Psoas muscle (tissue), 7 donors: ENCODE measurements at regions not wholly inside any gene's neighbourhood (a gene's known extent, or its start where the extent isn't known, plus 50 kb on each side); places are given as distances from the start of the nearest gene placed in this dataset.

Experiments used
- ATAC-seq, 4 donors: fragments of 200-7000 bp; cut with Tn5 transposase; one replicate each; pipeline ENCODE4 v1.9.1; 2020; ENCODE audit warnings: moderate library complexity in 3 of 4, mild to moderate bottlenecking in 2 of 4
- DNase-seq, 2 donors: peaks; one replicate each; pipeline ENCODE4 v3.0.0-alpha.2; 2020
- H3K27ac ChIP-seq: fragments of 200-600 bp; one replicate; pipeline ENCODE4 v1.8.0; 2022
- H3K27me3 ChIP-seq, 3 donors: fragments of 200-600 bp in 1 of 3; one replicate each; pipeline versions ENCODE4 v1.6.1 to v1.8.0; 2013 to 2022; ENCODE audit warnings: low read length in 2 of 3, mild to moderate bottlenecking in 2 of 3, moderate library complexity in 1 of 3; ENCODE audit not compliant: insufficient read depth in 3 of 3
- H3K36me3 ChIP-seq, 2 donors: fragments of 200-600 bp in 1 of 2; one replicate each; pipeline versions ENCODE4 v1.6.1 to v1.8.0; 2013 to 2022; ENCODE audit warnings: low read depth in 1 of 2, mild to moderate bottlenecking in 1 of 2, moderate library complexity in 1 of 2; ENCODE audit not compliant: insufficient read depth in 1 of 2
- H3K4me1 ChIP-seq: fragments of 200-600 bp; one replicate; pipeline ENCODE4 v1.8.0; 2022
- H3K4me3 ChIP-seq: fragments of 200-600 bp; one replicate; pipeline ENCODE4 v1.8.0; 2022; ENCODE audit warnings: mild to moderate bottlenecking
- H3K9me3 ChIP-seq: fragments of 200-600 bp; one replicate; pipeline ENCODE4 v1.8.0; 2022
- WGBS, 3 donors: extraction: QIAGEN DNeasy Blood & Tissue Kit; methylation state at CpG; one replicate each; pipeline versions ENCODE4 v1.1.6 to v1.1.7; 2013; 5-methylcytosine and 5-hydroxymethylcytosine counted together
- intact Hi-C, 2 donors: fragments of 100-400 bp; cut with DNase I; formaldehyde crosslinking; loops; one replicate each; pipeline versions ENCODE4 v1.11.0 to v1.14.2; 2022
- TF ChIP-seq, protein P1 (sequence below): fragments of 200-600 bp; IDR thresholded peaks from one replicate; pipeline ENCODE4 v1.8.0; 2022; ENCODE audit warnings: antibody characterized with exemption
- donor health status: healthy with polysubstance abuse.
- donor health status: DM: no; HTN: no; CAD: no; lungs with moderate emphysema.
- donor health status: Bipolar disorder and iron deficiency.
- donor health status: healthy.
- donor health status: DM: yes; HTN: yes; CAD: no.
- donor health status: DM: no; HTN: no; CAD: no.
- donor health status: DM: yes; HTN: yes; CAD: no.

- intact Hi-C loops = no loop called here
- Histone ChIP-seq H3K36me3 (no peaks in the 10 kb centered on the region), H3K4me3 (no peak overlapping the region), H3K27ac (no peak overlapping the region), H3K9me3 (no peaks in the 10 kb centered on the region), H3K27me3 (peaks cover 0 to 2% (median 0%) of the 10 kb centered on the region in 3 donors), H3K4me1 (no peaks in the 10 kb centered on the region)
- WGBS, 3 donors = 90 to 91% (median 91%) methylated on average over 2 of the region's 2 CpGs
- DNase-seq (no peak), ATAC-seq (no peak)
- TF ChIP-seq, protein P1, sequence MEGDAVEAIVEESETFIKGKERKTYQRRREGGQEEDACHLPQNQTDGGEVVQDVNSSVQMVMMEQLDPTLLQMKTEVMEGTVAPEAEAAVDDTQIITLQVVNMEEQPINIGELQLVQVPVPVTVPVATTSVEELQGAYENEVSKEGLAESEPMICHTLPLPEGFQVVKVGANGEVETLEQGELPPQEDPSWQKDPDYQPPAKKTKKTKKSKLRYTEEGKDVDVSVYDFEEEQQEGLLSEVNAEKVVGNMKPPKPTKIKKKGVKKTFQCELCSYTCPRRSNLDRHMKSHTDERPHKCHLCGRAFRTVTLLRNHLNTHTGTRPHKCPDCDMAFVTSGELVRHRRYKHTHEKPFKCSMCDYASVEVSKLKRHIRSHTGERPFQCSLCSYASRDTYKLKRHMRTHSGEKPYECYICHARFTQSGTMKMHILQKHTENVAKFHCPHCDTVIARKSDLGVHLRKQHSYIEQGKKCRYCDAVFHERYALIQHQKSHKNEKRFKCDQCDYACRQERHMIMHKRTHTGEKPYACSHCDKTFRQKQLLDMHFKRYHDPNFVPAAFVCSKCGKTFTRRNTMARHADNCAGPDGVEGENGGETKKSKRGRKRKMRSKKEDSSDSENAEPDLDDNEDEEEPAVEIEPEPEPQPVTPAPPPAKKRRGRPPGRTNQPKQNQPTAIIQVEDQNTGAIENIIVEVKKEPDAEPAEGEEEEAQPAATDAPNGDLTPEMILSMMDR = no peak
These were observed 198.6 kb upstream of the CAMK1G start for GRCh38 chr1:209384710-209385550.

- intact Hi-C loops = no loop called here
- Histone ChIP-seq H3K36me3 (no peaks in the 10 kb centered on the region), H3K27ac (no peak overlapping the region), H3K4me1 (no peaks in the 10 kb centered on the region), H3K4me3 (no peak overlapping the region), H3K9me3 (no peaks in the 10 kb centered on the region), H3K27me3 (peaks cover 0 to 1% (median 0%) of the 10 kb centered on the region in 3 donors)
- TF ChIP-seq, protein P1 = no peak
- no peak for DNase-seq
- 76 to 90% (median 78%) methylated on average over 2 of the region's 2 CpGs for WGBS, 3 donors
- ATAC-seq = no peak
These were observed 197.4 kb upstream of the CAMK1G start for GRCh38 chr1:209386156-209386555.

GRCh38 chr1:209387271-209387968, 196.1 kb upstream of the CAMK1G start:
- DNase-seq = no peak
- TF ChIP-seq, protein P1 = no peak
- 84 to 91% (median 90%) methylated on average over 5 of the region's 5 CpGs for WGBS, 3 donors
- Histone ChIP-seq H3K36me3 (no peaks in the 10 kb centered on the region), H3K27me3 (no peaks in the 10 kb centered on the region), H3K27ac (no peak overlapping the region), H3K4me3 (no peak overlapping the region), H3K9me3 (no peaks in the 10 kb centered on the region), H3K4me1 (no peaks in the 10 kb centered on the region)
- no peak for ATAC-seq
- intact Hi-C loops = no loop called here

DNA sequence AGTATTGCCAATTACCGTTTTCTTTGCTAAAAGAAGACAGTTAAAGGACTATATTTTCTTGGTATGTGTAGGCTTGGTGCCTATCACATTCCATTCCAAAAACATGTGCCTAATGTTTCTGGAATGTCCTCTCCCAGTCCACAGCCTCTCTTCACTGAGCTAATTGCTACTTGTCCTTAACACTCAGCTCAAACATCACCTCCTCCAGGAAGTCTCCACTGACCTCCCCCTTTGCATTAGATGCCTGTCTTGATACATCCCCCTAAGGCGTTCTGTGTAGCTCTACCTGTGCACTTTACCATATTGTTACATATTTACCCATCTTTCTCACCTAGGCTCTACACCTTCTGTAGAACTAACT, 195.6 kb upstream of the CAMK1G start:
- H3K27me3 ChIP-seq = no peaks in the 10 kb centered on the region

More for the DNA sequence above, 195.6 kb upstream of the CAMK1G start:
- Histone ChIP-seq H3K4me1 (no peaks in the 10 kb centered on the region), H3K9me3 (no peaks in the 10 kb centered on the region), H3K36me3 (no peaks in the 10 kb centered on the region), H3K4me3 (no peak overlapping the region), H3K27ac (no peak overlapping the region)
- intact Hi-C loops = no loop called here
- TF ChIP-seq, protein P1 = no peak
- 78 to 85% (median 80%) methylated on average over 2 of the region's 2 CpGs for WGBS, 3 donors
- ATAC-seq (no peak), DNase-seq (no peak)
